GM23338 (cell line): ENCODE measurements at regions not wholly inside any gene's neighbourhood (a gene's known extent, or its start where the extent isn't known, plus 50 kb on each side); places are given as distances from the start of the nearest gene placed in this dataset.

Experiments
- ATAC-seq: fragments of 200-7000 bp; cut with Tn5 transposase; 3 replicates; pipeline ENCODE4 v1.9.1; 2020
- DNase-seq: peaks from one replicate; pipeline ENCODE4 v3.0.0-alpha.2; 2015; ENCODE audit warnings: low spot score
- H2AFZ ChIP-seq: fragments of 200-600 bp; sonication (generic); 2 replicates; pipeline ENCODE4 v1.8.0; 2016; ENCODE audit warnings: antibody characterized with exemption, mild to moderate bottlenecking, moderate library complexity
- H3F3A ChIP-seq: fragments of 200-600 bp; sonication (generic); replicated peaks from 2 replicates; pipeline ENCODE4 v1.8.0; 2017; ENCODE audit warnings: antibody characterized with exemption, mixed run types, low read depth
- H3K27ac ChIP-seq: fragments of 200-600 bp; sonication (generic); 2 replicates; pipeline ENCODE4 v1.6.1; 2016; ENCODE audit warnings: low read depth
- H3K27me3 ChIP-seq: fragments of 200-600 bp; sonication (generic); 2 replicates; pipeline ENCODE4 v1.8.0; 2016; ENCODE audit warnings: mild to moderate bottlenecking, mixed run types, moderate library complexity; ENCODE audit not compliant: insufficient read depth
- H3K36me3 ChIP-seq: fragments of 200-600 bp; sonication (generic); 2 replicates; pipeline ENCODE4 v1.8.0; 2016; ENCODE audit warnings: mild to moderate bottlenecking; ENCODE audit not compliant: insufficient read depth
- H3K4me1 ChIP-seq: fragments of 200-600 bp; sonication (generic); 2 replicates; pipeline ENCODE4 v1.8.0; 2016; ENCODE audit warnings: mild to moderate bottlenecking, moderate library complexity; ENCODE audit not compliant: insufficient read depth
- H3K4me2 ChIP-seq: fragments of 200-600 bp; sonication (generic); 2 replicates; pipeline ENCODE4 v1.7.1; 2017; ENCODE audit warnings: mixed run types
- H3K4me3 ChIP-seq: fragments of 200-600 bp; sonication (generic); 2 replicates; pipeline ENCODE4 v1.6.1; 2016; ENCODE audit warnings: mixed run types
- H3K79me2 ChIP-seq: fragments of 200-600 bp; sonication (generic); replicated peaks from 2 replicates; pipeline ENCODE4 v1.8.0; 2017; ENCODE audit warnings: mild to moderate bottlenecking; ENCODE audit not compliant: insufficient read depth
- H3K9me2 ChIP-seq: fragments of 200-600 bp; sonication (generic); 2 replicates; pipeline ENCODE4 v1.8.0; 2017; ENCODE audit not compliant: insufficient read depth
- H4K20me1 ChIP-seq: fragments of 200-600 bp; sonication (generic); replicated peaks from 2 replicates; pipeline ENCODE4 v1.8.0; 2017; ENCODE audit warnings: mild to moderate bottlenecking; ENCODE audit not compliant: insufficient read depth
- H3K27ac Mint-ChIP-seq: 2 replicates; pipeline ENCODE4 v1.8.0; 2020; ENCODE audit warnings: inconsistent platforms, mild to moderate bottlenecking, moderate library complexity, mixed read lengths
- H3K27me3 Mint-ChIP-seq: 3 replicates; pipeline ENCODE4 v1.8.0; 2022; ENCODE audit warnings: low read depth, mild to moderate bottlenecking, moderate library complexity, mixed read lengths, inconsistent platforms; ENCODE audit not compliant: insufficient read depth, poor library complexity
- H3K36me3 Mint-ChIP-seq: 3 replicates; pipeline ENCODE4 v1.8.0; 2021; ENCODE audit warnings: low read depth, mild to moderate bottlenecking, inconsistent platforms, moderate library complexity, mixed read lengths
- H3K4me1 Mint-ChIP-seq: 3 replicates; pipeline ENCODE4 v1.8.0; 2020; ENCODE audit warnings: mild to moderate bottlenecking, inconsistent platforms, mixed read lengths
- H3K4me3 Mint-ChIP-seq: 3 replicates; pipeline ENCODE4 v1.8.0; 2021; ENCODE audit warnings: moderate library complexity, mild to moderate bottlenecking, inconsistent platforms, mixed read lengths
- H3K9me3 Mint-ChIP-seq: 3 replicates; pipeline ENCODE4 v1.8.0; 2020; ENCODE audit warnings: moderate library complexity, mild to moderate bottlenecking, inconsistent platforms, mixed read lengths
- CREB1 ChIP-seq: fragments of 250-450 bp; sonication (Bioruptor Pico); IDR thresholded peaks from 2 replicates; pipeline ENCODE4 v1.5.0; 2020; ENCODE audit warnings: low read depth, mild to moderate bottlenecking, moderate library complexity
- ETS1 ChIP-seq: IDR thresholded peaks from 2 replicates; pipeline ENCODE4 v1.6.1; 2016; ENCODE audit warnings: antibody characterized with exemption
- EZH2 ChIP-seq: fragments of 200-600 bp; sonication (generic); IDR thresholded peaks from one replicate; pipeline ENCODE4 v1.8.0; 2017; ENCODE audit warnings: antibody characterized with exemption, mild to moderate bottlenecking, low read depth; ENCODE audit not compliant: unreplicated experiment
- EZH2phosphoT487 ChIP-seq: fragments of 200-600 bp; sonication (generic); IDR thresholded peaks from one replicate; pipeline ENCODE4 v1.8.1; 2018; ENCODE audit warnings: antibody characterized with exemption; ENCODE audit not compliant: unreplicated experiment
- JUNB ChIP-seq: IDR thresholded peaks from one replicate; pipeline ENCODE4 v1.6.1; 2016; ENCODE audit warnings: antibody characterized with exemption; ENCODE audit not compliant: unreplicated experiment
- NANOG ChIP-seq: IDR thresholded peaks from 2 replicates; pipeline ENCODE4 v1.6.1; 2016; ENCODE audit warnings: antibody characterized with exemption, borderline replicate concordance
- POLR2AphosphoS5 ChIP-seq: IDR thresholded peaks from 2 replicates; pipeline ENCODE4 v1.6.1; 2016; ENCODE audit warnings: antibody characterized with exemption, low read depth
- STAT1 ChIP-seq: IDR thresholded peaks from one replicate; pipeline ENCODE4 v1.6.1; 2016; ENCODE audit warnings: antibody characterized with exemption; ENCODE audit not compliant: unreplicated experiment
- ZNF114 ChIP-seq: fragments of 250-450 bp; sonication (Bioruptor Pico); IDR thresholded peaks from 2 replicates; pipeline ENCODE4 v1.5.0; 2020; ENCODE audit warnings: mild to moderate bottlenecking, moderate library complexity
- ZNF331 ChIP-seq: fragments of 250-450 bp; sonication (Bioruptor Pico); IDR thresholded peaks from 2 replicates; pipeline ENCODE4 v1.5.0; 2020; ENCODE audit warnings: low read depth, mild to moderate bottlenecking, moderate library complexity
- TF ChIP-seq, protein P1 (sequence below): fragments of 250-450 bp; sonication (Bioruptor Pico); IDR thresholded peaks from 2 replicates; pipeline ENCODE4 v1.5.0; 2020; ENCODE audit warnings: mild to moderate bottlenecking, moderate library complexity
- TF ChIP-seq, protein P2 (sequence below), 2 experiments: fragments of 200-600 bp in 1 of 2; sonication (generic) in 1 of 2; conservative IDR thresholded peaks; 2 replicates each; pipeline versions ENCODE4 v1.5.1 to v1.6.1; 2016 to 2017; ENCODE audit warnings: antibody characterized with exemption in 2 of 2, low read depth in 2 of 2, mild to moderate bottlenecking in 2 of 2, moderate library complexity in 1 of 2
- TF ChIP-seq, protein P3 (sequence below): IDR thresholded peaks from one replicate; pipeline ENCODE4 v1.6.1; 2018; ENCODE audit warnings: antibody characterized with exemption; ENCODE audit not compliant: unreplicated experiment

DNA sequence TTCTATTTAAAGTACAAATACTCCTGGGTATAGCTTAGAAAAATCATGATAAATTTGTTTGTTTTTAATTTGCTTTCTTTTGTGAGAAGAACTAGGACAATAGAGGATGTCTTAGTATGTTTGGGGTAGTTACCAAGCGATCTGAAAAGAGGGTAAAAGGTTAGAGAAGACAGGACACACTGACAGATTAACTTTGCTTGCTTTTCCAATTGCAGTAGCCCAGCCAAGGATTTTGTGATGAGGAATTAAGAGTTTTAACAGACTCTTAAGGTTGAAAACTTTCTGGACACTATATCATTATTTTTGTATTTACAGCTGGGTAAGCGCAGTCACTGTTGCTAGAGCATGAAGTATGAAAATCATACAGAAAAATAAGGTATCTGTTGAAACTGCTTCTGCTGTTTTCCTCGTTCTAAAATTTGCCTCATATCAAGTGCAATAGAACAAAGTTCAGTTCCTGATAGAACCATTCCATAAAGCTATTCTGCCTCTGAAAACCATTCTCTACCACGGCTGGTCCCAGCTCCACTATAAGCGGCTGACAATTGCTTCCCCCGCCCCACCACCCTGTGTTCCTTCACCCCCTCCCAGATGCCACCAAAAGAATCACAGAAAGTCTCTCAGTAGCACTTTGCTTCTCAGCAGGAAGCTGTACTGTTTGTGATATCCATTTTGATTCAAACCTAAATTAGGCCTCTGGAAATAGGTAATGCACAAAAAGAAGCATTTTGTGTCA lies 413.4 kb downstream of the BCAT1 start:
- Mint-ChIP-seq H3K36me3 (no peaks in the 10 kb centered on the region), H3K4me3 (no peak overlapping the region), H3K4me1 (peaks cover 18% of the 10 kb centered on the region; the same call in 2 of the 3 replicates), H3K27me3 (no peaks in the 10 kb centered on the region), H3K9me3 (no peaks in the 10 kb centered on the region), H3K27ac (no peak overlapping the region)
- H3K27ac ChIP-seq, result no peak overlapping the region
- H3K4me3 ChIP-seq, result no peak overlapping the region
- DNase-seq (no peak), ATAC-seq (peak; percentile 56)
- TF ChIP-seq JUNB (no peak), ZNF114 (CRISPR knock-in tag) (no peak), ZNF331 (no peak), POLR2AphosphoS5 (no peak), ETS1 (no peak), CREB1 (no peak), EZH2 (no peak), EZH2phosphoT487 (no peak), NANOG (no peak), STAT1 (no peak)
- TF ChIP-seq, protein P1, sequence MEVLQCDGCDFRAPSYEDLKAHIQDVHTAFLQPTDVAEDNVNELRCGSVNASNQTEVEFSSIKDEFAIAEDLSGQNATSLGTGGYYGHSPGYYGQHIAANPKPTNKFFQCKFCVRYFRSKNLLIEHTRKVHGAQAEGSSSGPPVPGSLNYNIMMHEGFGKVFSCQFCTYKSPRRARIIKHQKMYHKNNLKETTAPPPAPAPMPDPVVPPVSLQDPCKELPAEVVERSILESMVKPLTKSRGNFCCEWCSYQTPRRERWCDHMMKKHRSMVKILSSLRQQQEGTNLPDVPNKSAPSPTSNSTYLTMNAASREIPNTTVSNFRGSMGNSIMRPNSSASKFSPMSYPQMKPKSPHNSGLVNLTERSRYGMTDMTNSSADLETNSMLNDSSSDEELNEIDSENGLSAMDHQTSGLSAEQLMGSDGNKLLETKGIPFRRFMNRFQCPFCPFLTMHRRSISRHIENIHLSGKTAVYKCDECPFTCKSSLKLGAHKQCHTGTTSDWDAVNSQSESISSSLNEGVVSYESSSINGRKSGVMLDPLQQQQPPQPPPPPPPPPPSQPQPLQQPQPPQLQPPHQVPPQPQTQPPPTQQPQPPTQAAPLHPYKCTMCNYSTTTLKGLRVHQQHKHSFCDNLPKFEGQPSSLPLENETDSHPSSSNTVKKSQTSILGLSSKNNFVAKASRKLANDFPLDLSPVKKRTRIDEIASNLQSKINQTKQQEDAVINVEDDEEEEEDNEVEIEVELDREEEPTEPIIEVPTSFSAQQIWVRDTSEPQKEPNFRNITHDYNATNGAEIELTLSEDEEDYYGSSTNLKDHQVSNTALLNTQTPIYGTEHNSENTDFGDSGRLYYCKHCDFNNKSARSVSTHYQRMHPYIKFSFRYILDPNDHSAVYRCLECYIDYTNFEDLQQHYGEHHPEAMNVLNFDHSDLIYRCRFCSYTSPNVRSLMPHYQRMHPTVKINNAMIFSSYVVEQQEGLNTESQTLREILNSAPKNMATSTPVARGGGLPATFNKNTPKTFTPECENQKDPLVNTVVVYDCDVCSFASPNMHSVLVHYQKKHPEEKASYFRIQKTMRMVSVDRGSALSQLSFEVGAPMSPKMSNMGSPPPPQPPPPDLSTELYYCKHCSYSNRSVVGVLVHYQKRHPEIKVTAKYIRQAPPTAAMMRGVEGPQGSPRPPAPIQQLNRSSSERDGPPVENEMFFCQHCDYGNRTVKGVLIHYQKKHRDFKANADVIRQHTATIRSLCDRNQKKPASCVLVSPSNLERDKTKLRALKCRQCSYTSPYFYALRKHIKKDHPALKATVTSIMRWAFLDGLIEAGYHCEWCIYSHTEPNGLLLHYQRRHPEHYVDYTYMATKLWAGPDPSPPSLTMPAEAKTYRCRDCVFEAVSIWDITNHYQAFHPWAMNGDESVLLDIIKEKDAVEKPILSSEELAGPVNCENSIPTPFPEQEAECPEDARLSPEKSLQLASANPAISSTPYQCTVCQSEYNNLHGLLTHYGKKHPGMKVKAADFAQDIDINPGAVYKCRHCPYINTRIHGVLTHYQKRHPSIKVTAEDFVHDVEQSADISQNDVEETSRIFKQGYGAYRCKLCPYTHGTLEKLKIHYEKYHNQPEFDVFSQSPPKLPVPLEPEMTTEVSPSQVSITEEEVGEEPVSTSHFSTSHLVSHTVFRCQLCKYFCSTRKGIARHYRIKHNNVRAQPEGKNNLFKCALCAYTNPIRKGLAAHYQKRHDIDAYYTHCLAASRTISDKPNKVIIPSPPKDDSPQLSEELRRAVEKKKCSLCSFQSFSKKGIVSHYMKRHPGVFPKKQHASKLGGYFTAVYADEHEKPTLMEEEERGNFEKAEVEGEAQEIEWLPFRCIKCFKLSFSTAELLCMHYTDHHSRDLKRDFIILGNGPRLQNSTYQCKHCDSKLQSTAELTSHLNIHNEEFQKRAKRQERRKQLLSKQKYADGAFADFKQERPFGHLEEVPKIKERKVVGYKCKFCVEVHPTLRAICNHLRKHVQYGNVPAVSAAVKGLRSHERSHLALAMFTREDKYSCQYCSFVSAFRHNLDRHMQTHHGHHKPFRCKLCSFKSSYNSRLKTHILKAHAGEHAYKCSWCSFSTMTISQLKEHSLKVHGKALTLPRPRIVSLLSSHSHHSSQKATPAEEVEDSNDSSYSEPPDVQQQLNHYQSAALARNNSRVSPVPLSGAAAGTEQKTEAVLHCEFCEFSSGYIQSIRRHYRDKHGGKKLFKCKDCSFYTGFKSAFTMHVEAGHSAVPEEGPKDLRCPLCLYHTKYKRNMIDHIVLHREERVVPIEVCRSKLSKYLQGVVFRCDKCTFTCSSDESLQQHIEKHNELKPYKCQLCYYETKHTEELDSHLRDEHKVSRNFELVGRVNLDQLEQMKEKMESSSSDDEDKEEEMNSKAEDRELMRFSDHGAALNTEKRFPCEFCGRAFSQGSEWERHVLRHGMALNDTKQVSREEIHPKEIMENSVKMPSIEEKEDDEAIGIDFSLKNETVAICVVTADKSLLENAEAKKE, result no peak
- TF ChIP-seq, protein P2, sequence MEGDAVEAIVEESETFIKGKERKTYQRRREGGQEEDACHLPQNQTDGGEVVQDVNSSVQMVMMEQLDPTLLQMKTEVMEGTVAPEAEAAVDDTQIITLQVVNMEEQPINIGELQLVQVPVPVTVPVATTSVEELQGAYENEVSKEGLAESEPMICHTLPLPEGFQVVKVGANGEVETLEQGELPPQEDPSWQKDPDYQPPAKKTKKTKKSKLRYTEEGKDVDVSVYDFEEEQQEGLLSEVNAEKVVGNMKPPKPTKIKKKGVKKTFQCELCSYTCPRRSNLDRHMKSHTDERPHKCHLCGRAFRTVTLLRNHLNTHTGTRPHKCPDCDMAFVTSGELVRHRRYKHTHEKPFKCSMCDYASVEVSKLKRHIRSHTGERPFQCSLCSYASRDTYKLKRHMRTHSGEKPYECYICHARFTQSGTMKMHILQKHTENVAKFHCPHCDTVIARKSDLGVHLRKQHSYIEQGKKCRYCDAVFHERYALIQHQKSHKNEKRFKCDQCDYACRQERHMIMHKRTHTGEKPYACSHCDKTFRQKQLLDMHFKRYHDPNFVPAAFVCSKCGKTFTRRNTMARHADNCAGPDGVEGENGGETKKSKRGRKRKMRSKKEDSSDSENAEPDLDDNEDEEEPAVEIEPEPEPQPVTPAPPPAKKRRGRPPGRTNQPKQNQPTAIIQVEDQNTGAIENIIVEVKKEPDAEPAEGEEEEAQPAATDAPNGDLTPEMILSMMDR (conservative IDR thresholded peaks at IDR 0.05; ENCODE audit: low read depth in 2 of 2), result no peak; a peak in 1 of 4 replicates
- TF ChIP-seq, protein P3, sequence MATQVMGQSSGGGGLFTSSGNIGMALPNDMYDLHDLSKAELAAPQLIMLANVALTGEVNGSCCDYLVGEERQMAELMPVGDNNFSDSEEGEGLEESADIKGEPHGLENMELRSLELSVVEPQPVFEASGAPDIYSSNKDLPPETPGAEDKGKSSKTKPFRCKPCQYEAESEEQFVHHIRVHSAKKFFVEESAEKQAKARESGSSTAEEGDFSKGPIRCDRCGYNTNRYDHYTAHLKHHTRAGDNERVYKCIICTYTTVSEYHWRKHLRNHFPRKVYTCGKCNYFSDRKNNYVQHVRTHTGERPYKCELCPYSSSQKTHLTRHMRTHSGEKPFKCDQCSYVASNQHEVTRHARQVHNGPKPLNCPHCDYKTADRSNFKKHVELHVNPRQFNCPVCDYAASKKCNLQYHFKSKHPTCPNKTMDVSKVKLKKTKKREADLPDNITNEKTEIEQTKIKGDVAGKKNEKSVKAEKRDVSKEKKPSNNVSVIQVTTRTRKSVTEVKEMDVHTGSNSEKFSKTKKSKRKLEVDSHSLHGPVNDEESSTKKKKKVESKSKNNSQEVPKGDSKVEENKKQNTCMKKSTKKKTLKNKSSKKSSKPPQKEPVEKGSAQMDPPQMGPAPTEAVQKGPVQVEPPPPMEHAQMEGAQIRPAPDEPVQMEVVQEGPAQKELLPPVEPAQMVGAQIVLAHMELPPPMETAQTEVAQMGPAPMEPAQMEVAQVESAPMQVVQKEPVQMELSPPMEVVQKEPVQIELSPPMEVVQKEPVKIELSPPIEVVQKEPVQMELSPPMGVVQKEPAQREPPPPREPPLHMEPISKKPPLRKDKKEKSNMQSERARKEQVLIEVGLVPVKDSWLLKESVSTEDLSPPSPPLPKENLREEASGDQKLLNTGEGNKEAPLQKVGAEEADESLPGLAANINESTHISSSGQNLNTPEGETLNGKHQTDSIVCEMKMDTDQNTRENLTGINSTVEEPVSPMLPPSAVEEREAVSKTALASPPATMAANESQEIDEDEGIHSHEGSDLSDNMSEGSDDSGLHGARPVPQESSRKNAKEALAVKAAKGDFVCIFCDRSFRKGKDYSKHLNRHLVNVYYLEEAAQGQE, result no peak
- H3K4me2 ChIP-seq, result no peak overlapping the region
- H2AFZ ChIP-seq, result no peak overlapping the region
- H3F3A ChIP-seq, result no peaks in the 10 kb centered on the region
- no peaks in the 10 kb centered on the region for H3K79me2 ChIP-seq
- no peaks in the 10 kb centered on the region for H3K27me3 ChIP-seq
- peaks cover 7% of the 10 kb centered on the region for H3K4me1 ChIP-seq
- no peaks in the 10 kb centered on the region for H3K36me3 ChIP-seq
- H4K20me1 ChIP-seq, result no peaks in the 10 kb centered on the region
- H3K9me2 ChIP-seq, result no peaks in the 10 kb centered on the region
